Mesothelial cell of epicardium (in vitro differentiated cells): ENCODE measurements at regions not wholly inside any gene's neighbourhood (a gene's known extent, or its start where the extent isn't known, plus 50 kb on each side); places are given as distances from the start of the nearest gene placed in this dataset.

ENCODE experiments used
- DNase-seq, 2 experiments: peaks; one replicate each; pipeline ENCODE4 v3.0.0; 2021; ENCODE audit warnings: low spot score in 2 of 2; ENCODE audit not compliant: unreplicated experiment in 2 of 2
- H3K27ac Mint-ChIP-seq: 2 replicates; pipeline ENCODE4 v1.8.0; 2021; ENCODE audit warnings: mixed read lengths
- H3K27me3 Mint-ChIP-seq: 2 replicates; pipeline ENCODE4 v1.8.0; 2021; ENCODE audit warnings: low read depth, mixed read lengths
- H3K36me3 Mint-ChIP-seq: 2 replicates; pipeline ENCODE4 v1.8.0; 2021; ENCODE audit warnings: mixed read lengths
- H3K4me1 Mint-ChIP-seq: 2 replicates; pipeline ENCODE4 v1.8.0; 2021; ENCODE audit warnings: mixed read lengths
- H3K4me3 Mint-ChIP-seq: 2 replicates; pipeline ENCODE4 v1.8.0; 2021; ENCODE audit warnings: mild to moderate bottlenecking, moderate library complexity, mixed read lengths
- H3K9me3 Mint-ChIP-seq: 2 replicates; pipeline ENCODE4 v1.8.0; 2021; ENCODE audit warnings: mixed read lengths
- CTCF ChIP-seq: fragments of 200-600 bp; sonication (generic); IDR thresholded peaks from one replicate; pipeline ENCODE4 v1.5.0; 2021; ENCODE audit warnings: antibody characterized with exemption; ENCODE audit not compliant: unreplicated experiment

GRCh38 chr4:15233626-15234025, 194.2 kb upstream of the C1QTNF7 start:
- H3K4me1 Mint-ChIP-seq, result peaks cover 28% of the 10 kb centered on the region
- DNase-seq, result no peak

GRCh38 chr4:15234116-15234855, 193.5 kb upstream of the C1QTNF7 start:
- Mint-ChIP-seq H3K4me3 (no peak overlapping the region), H3K27ac (no peak overlapping the region), H3K27me3 (no peaks in the 10 kb centered on the region), H3K9me3 (no peaks in the 10 kb centered on the region), H3K4me1 (peaks cover 33% of the 10 kb centered on the region), H3K36me3 (no peaks in the 10 kb centered on the region)
- TF ChIP-seq CTCF, result no peak
- DNase-seq, result no peak

More at GRCh38 chr4:15233626-15234025, 194.2 kb upstream of the C1QTNF7 start:
- no peaks in the 10 kb centered on the region for H3K9me3 Mint-ChIP-seq
- no peaks in the 10 kb centered on the region for H3K27me3 Mint-ChIP-seq
- no peaks in the 10 kb centered on the region for H3K36me3 Mint-ChIP-seq
- H3K4me3 Mint-ChIP-seq, result no peak overlapping the region
- TF ChIP-seq CTCF, result no peak
- H3K27ac Mint-ChIP-seq, result peak overlapping the region; percentile 75

- DNase-seq, result no peak
- no peak for TF ChIP-seq CTCF
- no peaks in the 10 kb centered on the region for H3K27me3 Mint-ChIP-seq
- no peaks in the 10 kb centered on the region for H3K9me3 Mint-ChIP-seq
- H3K27ac Mint-ChIP-seq, result peak overlapping the region; percentile 31
- peaks cover 36% of the 10 kb centered on the region for H3K4me1 Mint-ChIP-seq
- no peak overlapping the region for H3K4me3 Mint-ChIP-seq
- H3K36me3 Mint-ChIP-seq, result no peaks in the 10 kb centered on the region
Observed at GRCh38 chr4:15234856-15235126, 193.0 kb upstream of the C1QTNF7 start.

- Mint-ChIP-seq H3K27ac (peak overlapping the region; percentile 31), H3K9me3 (no peaks in the 10 kb centered on the region), H3K27me3 (no peaks in the 10 kb centered on the region), H3K36me3 (no peaks in the 10 kb centered on the region), H3K4me3 (no peak overlapping the region), H3K4me1 (peaks cover 37% of the 10 kb centered on the region)
- no peak for TF ChIP-seq CTCF
- no peak for DNase-seq
Observed at GRCh38 chr4:15235135-15235534, 192.7 kb upstream of the C1QTNF7 start.

GRCh38 chr4:15237648-15238230, 190.1 kb upstream of the C1QTNF7 start:
- no peak for DNase-seq
- H3K27me3 Mint-ChIP-seq, result no peaks in the 10 kb centered on the region
- H3K27ac Mint-ChIP-seq, result no peak overlapping the region
- no peaks in the 10 kb centered on the region for H3K36me3 Mint-ChIP-seq
- no peaks in the 10 kb centered on the region for H3K9me3 Mint-ChIP-seq
- H3K4me3 Mint-ChIP-seq, result no peak overlapping the region
- H3K4me1 Mint-ChIP-seq, result peaks cover 26% of the 10 kb centered on the region
- no peak for TF ChIP-seq CTCF

GRCh38 chr4:15238720-15239119, 189.1 kb upstream of the C1QTNF7 start:
- H3K4me1 Mint-ChIP-seq, result peaks cover 16% of the 10 kb centered on the region
- peak in 1 of 2 experiments; percentile 47 for DNase-seq
- no peaks in the 10 kb centered on the region for H3K9me3 Mint-ChIP-seq
- no peaks in the 10 kb centered on the region for H3K36me3 Mint-ChIP-seq
- H3K27ac Mint-ChIP-seq, result no peak overlapping the region
- no peaks in the 10 kb centered on the region for H3K27me3 Mint-ChIP-seq
- no peak overlapping the region for H3K4me3 Mint-ChIP-seq
- peak; percentile 48 for TF ChIP-seq CTCF
